PC-9 (cell line): ENCODE measurements at regions not wholly inside any gene's neighbourhood (a gene's known extent, or its start where the extent isn't known, plus 50 kb on each side); places are given as distances from the start of the nearest gene placed in this dataset.
"Not testable (repeated sequence)": the region's sequence is repeated elsewhere in the genome, so short reads cannot be mapped to it uniquely, and the experiment has no call there.

Source experiments
- EZH2 ChIP-seq: fragments of 200-600 bp; sonication (generic); IDR thresholded peaks from 2 replicates; pipeline ENCODE4 v1.8.0; 2017; ENCODE audit warnings: antibody characterized with exemption, low read depth
- TF ChIP-seq, protein P1 (sequence below): fragments of 200-600 bp; sonication (generic); conservative IDR thresholded peaks from 2 replicates; pipeline ENCODE4 v1.6.1; 2017; ENCODE audit warnings: mixed run types, antibody characterized with exemption, mild to moderate bottlenecking, moderate library complexity

DNA sequence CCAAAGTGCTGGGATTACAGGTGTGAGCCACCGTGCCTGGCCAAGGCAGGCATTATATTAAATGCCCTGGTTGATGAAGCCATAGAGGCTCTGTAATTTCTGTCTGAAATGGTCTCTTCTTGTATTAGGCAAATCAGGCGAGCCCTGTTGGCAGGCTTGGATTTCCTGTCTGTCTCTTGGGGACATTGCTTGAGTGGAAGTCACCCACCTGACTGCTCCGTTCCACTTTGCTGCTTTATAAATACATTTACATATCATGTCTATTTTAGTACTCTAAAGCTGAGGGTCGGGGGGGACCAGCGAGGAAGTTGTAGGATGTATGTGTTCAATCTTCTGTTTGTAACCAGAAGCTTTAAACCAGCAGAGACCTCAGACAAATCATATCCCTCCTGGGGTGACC is 101.6 kb upstream of the CRYM start:
- TF ChIP-seq, protein P1, sequence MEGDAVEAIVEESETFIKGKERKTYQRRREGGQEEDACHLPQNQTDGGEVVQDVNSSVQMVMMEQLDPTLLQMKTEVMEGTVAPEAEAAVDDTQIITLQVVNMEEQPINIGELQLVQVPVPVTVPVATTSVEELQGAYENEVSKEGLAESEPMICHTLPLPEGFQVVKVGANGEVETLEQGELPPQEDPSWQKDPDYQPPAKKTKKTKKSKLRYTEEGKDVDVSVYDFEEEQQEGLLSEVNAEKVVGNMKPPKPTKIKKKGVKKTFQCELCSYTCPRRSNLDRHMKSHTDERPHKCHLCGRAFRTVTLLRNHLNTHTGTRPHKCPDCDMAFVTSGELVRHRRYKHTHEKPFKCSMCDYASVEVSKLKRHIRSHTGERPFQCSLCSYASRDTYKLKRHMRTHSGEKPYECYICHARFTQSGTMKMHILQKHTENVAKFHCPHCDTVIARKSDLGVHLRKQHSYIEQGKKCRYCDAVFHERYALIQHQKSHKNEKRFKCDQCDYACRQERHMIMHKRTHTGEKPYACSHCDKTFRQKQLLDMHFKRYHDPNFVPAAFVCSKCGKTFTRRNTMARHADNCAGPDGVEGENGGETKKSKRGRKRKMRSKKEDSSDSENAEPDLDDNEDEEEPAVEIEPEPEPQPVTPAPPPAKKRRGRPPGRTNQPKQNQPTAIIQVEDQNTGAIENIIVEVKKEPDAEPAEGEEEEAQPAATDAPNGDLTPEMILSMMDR, result not testable (repeated sequence)
- TF ChIP-seq EZH2, result not testable (repeated sequence)
